ENCODE measurements at regions not wholly inside any gene's neighbourhood (a gene's known extent, or its start where the extent isn't known, plus 50 kb on each side); places are given as distances from the start of the nearest gene placed in this dataset.

- TF ChIP-seq GLIS3 (CRISPR knock-in tag; IDR thresholded peaks at IDR 0.05) (no peak), CSDC2 (CRISPR knock-in tag; IDR thresholded peaks at IDR 0.05) (no peak), ZNF8 (CRISPR knock-in tag; IDR thresholded peaks at IDR 0.05) (no peak), BACH2 (CRISPR knock-in tag; IDR thresholded peaks at IDR 0.05; ENCODE audit: borderline replicate concordance) (no peak), ZC3H10 (CRISPR knock-in tag; IDR thresholded peaks at IDR 0.05) (no peak), ZNF565 (CRISPR knock-in tag; conservative IDR thresholded peaks at IDR 0.05; ENCODE audit: low read depth) (no peak), ISL1 (CRISPR knock-in tag; IDR thresholded peaks at IDR 0.05) (no peak), ESRRG (CRISPR knock-in tag; IDR thresholded peaks at IDR 0.05) (no peak), TOX (CRISPR knock-in tag; IDR thresholded peaks at IDR 0.05; ENCODE audit: borderline replicate concordance) (no peak), RARB (CRISPR knock-in tag; IDR thresholded peaks at IDR 0.05) (no peak), SNAI2 (CRISPR knock-in tag; IDR thresholded peaks at IDR 0.05) (no peak), ZNF70 (CRISPR knock-in tag; IDR thresholded peaks at IDR 0.05) (no peak), CSRNP3 (CRISPR knock-in tag; IDR thresholded peaks at IDR 0.05) (no peak), ARNTL (CRISPR knock-in tag; IDR thresholded peaks at IDR 0.05; ENCODE audit: borderline replicate concordance, low read depth) (no peak)
Measured at GRCh38 chr5:73278693-73279092, 105.7 kb downstream of the TMEM174 start.

GRCh38 chr5:73274881-73275663, 102.1 kb downstream of the TMEM174 start:
- TF ChIP-seq ZNF70 (CRISPR knock-in tag; IDR thresholded peaks at IDR 0.05) (no peak), RARB (CRISPR knock-in tag; IDR thresholded peaks at IDR 0.05) (no peak), OSR1 (CRISPR knock-in tag; IDR thresholded peaks at IDR 0.05) (no peak), BACH2 (CRISPR knock-in tag; IDR thresholded peaks at IDR 0.05; ENCODE audit: borderline replicate concordance) (no peak), ISL1 (CRISPR knock-in tag; IDR thresholded peaks at IDR 0.05) (no peak), ARNTL (CRISPR knock-in tag; IDR thresholded peaks at IDR 0.05; ENCODE audit: borderline replicate concordance, low read depth) (no peak), CREB5 (CRISPR knock-in tag; IDR thresholded peaks at IDR 0.05; ENCODE audit: low read depth) (no peak), CSDC2 (CRISPR knock-in tag; IDR thresholded peaks at IDR 0.05) (no peak), TCF4 (CRISPR knock-in tag; IDR thresholded peaks at IDR 0.05; ENCODE audit: borderline replicate concordance) (no peak), CSRNP3 (CRISPR knock-in tag; IDR thresholded peaks at IDR 0.05) (no peak), TOX (CRISPR knock-in tag; IDR thresholded peaks at IDR 0.05; ENCODE audit: borderline replicate concordance) (no peak), ESRRG (CRISPR knock-in tag; IDR thresholded peaks at IDR 0.05) (no peak), ZNF565 (CRISPR knock-in tag; conservative IDR thresholded peaks at IDR 0.05; ENCODE audit: low read depth) (no peak), TSHZ2 (CRISPR knock-in tag; IDR thresholded peaks at IDR 0.05) (no peak), PPARA (CRISPR knock-in tag; IDR thresholded peaks at IDR 0.05; ENCODE audit: borderline replicate concordance) (no peak), GLIS3 (CRISPR knock-in tag; IDR thresholded peaks at IDR 0.05) (no peak), POU6F1 (CRISPR knock-in tag; IDR thresholded peaks at IDR 0.05; ENCODE audit: borderline replicate concordance, low read depth) (no peak), ZFP30 (CRISPR knock-in tag; IDR thresholded peaks at IDR 0.05) (no peak)
- ATAC-seq: peak; percentile 84

More at GRCh38 chr5:73278693-73279092, 105.7 kb downstream of the TMEM174 start:
- ATAC-seq: no peak
